SK-N-SH (cell line): ENCODE measurements at regions not wholly inside any gene's neighbourhood (a gene's known extent, or its start where the extent isn't known, plus 50 kb on each side); places are given as distances from the start of the nearest gene placed in this dataset.

Experiments used
- CTCF ChIP-seq: fragments of 200-600 bp; sonication (generic); IDR thresholded peaks from 2 replicates; pipeline ENCODE4 v1.6.1; 2017; ENCODE audit warnings: antibody characterized with exemption, mild to moderate bottlenecking, moderate library complexity
- EZH2phosphoT487 ChIP-seq: fragments of 200-600 bp; sonication (generic); IDR thresholded peaks from 2 replicates; pipeline ENCODE4 v1.6.1; 2017; ENCODE audit warnings: low read depth, mixed run types, mild to moderate bottlenecking, antibody characterized with exemption, moderate library complexity, borderline replicate concordance

GRCh38 chr2:145875016-145875415 is 1355.1 kb upstream of the ZEB2 start:
- TF ChIP-seq CTCF (no peak), EZH2phosphoT487 (no peak)
